Mucosa of descending colon (tissue), 3 donors: ENCODE measurements at regions not wholly inside any gene's neighbourhood (a gene's known extent, or its start where the extent isn't known, plus 50 kb on each side); places are given as distances from the start of the nearest gene placed in this dataset.

ENCODE experiments used
- ATAC-seq: fragments of 200-7000 bp; cut with Tn5 transposase; one replicate; pipeline ENCODE4 v1.9.1; 2020; ENCODE audit warnings: mild to moderate bottlenecking, moderate library complexity
- DNase-seq, 3 donors: peaks; one replicate each; pipeline ENCODE4 v3.0.0-alpha.2; 2020
- H3K36me3 ChIP-seq: fragments of 200-600 bp; one replicate; pipeline ENCODE4 v1.8.0; 2021; ENCODE audit warnings: low read depth, mild to moderate bottlenecking
- H3K4me1 ChIP-seq: fragments of 200-600 bp; one replicate; pipeline ENCODE4 v1.8.0; 2021; ENCODE audit warnings: low read depth, mild to moderate bottlenecking
- H3K4me3 ChIP-seq: fragments of 200-600 bp; one replicate; pipeline ENCODE4 v1.8.0; 2021; ENCODE audit warnings: mild to moderate bottlenecking
- H3K9me3 ChIP-seq: fragments of 200-600 bp; one replicate; pipeline ENCODE4 v1.8.0; 2021; ENCODE audit warnings: mild to moderate bottlenecking
- CTCF ChIP-seq: fragments of 200-600 bp; IDR thresholded peaks from one replicate; pipeline ENCODE4 v1.8.0; 2022; ENCODE audit warnings: antibody characterized with exemption, mild to moderate bottlenecking
- intact Hi-C, 2 donors: fragments of 100-400 bp; cut with DNase I in 1 of 2; cut with micrococcal nuclease in 1 of 2; formaldehyde crosslinking; loops; one replicate each; pipeline versions ENCODE4 v1.11.0 to v1.11.1; 2022; cut with DNase I, micrococcal nuclease
- donor health status: DM: no; HTN: no; CAD: no; lungs with moderate emphysema.
- donor health status: DM: no; HTN: no; CAD: no.
- donor health status: DM: no; HTN: yes; CAD: no.

GRCh38 chr2:177123048-177123447 is 89.5 kb upstream of the HNRNPA3 start:
- no peak for DNase-seq
- Histone ChIP-seq H3K4me3 (no peak overlapping the region), H3K36me3 (no peaks in the 10 kb centered on the region), H3K9me3 (no peaks in the 10 kb centered on the region), H3K4me1 (no peaks in the 10 kb centered on the region)
- no peak for ATAC-seq
- TF ChIP-seq CTCF, result no peak
- intact Hi-C loops, result no loop called here

- Histone ChIP-seq H3K4me3 (no peak overlapping the region), H3K4me1 (no peaks in the 10 kb centered on the region), H3K9me3 (no peaks in the 10 kb centered on the region), H3K36me3 (no peaks in the 10 kb centered on the region)
- ATAC-seq (no peak), DNase-seq (no peak)
- no peak for TF ChIP-seq CTCF
- intact Hi-C loops, result no loop called here
These were observed 88.2 kb upstream of the HNRNPA3 start for GRCh38 chr2:177124371-177124770.

- intact Hi-C loops, result no loop called here
- ATAC-seq, result no peak
These were observed 84.8 kb upstream of the HNRNPA3 start for GRCh38 chr2:177127821-177128220.

GRCh38 chr2:177129610-177130009 is 83.0 kb upstream of the HNRNPA3 start:
- ATAC-seq, result no peak
- intact Hi-C loops, result no loop called here
- peaks cover 7% of the 10 kb centered on the region for H3K4me1 ChIP-seq

More at GRCh38 chr2:177127821-177128220, 84.8 kb upstream of the HNRNPA3 start:
- no peak for DNase-seq
- H3K9me3 ChIP-seq, result no peaks in the 10 kb centered on the region
- H3K36me3 ChIP-seq, result no peaks in the 10 kb centered on the region
- TF ChIP-seq CTCF, result no peak
- no peak overlapping the region for H3K4me3 ChIP-seq
- peaks cover 7% of the 10 kb centered on the region for H3K4me1 ChIP-seq

GRCh38 chr2:177131858-177132257 is 80.7 kb upstream of the HNRNPA3 start:
- Histone ChIP-seq H3K9me3 (no peaks in the 10 kb centered on the region), H3K4me1 (peaks cover 7% of the 10 kb centered on the region), H3K36me3 (no peaks in the 10 kb centered on the region), H3K4me3 (no peak overlapping the region)
- ATAC-seq, result peak; percentile 61
- TF ChIP-seq CTCF, result no peak
- DNase-seq, result peak in 1 of 3 donors; percentile 23
- intact Hi-C loops, result no loop called here

More at GRCh38 chr2:177129610-177130009, 83.0 kb upstream of the HNRNPA3 start:
- Histone ChIP-seq H3K9me3 (no peaks in the 10 kb centered on the region), H3K36me3 (no peaks in the 10 kb centered on the region), H3K4me3 (no peak overlapping the region)
- DNase-seq, result no peak
- no peak for TF ChIP-seq CTCF

- intact Hi-C loops, result no loop called here
- H3K4me3 ChIP-seq, result no peak overlapping the region
- no peak for TF ChIP-seq CTCF
- no peak for ATAC-seq
- H3K36me3 ChIP-seq, result no peaks in the 10 kb centered on the region
- no peaks in the 10 kb centered on the region for H3K4me1 ChIP-seq
- DNase-seq, result no peak
- H3K9me3 ChIP-seq, result no peaks in the 10 kb centered on the region
These were observed 73.8 kb upstream of the HNRNPA3 start for GRCh38 chr2:177138823-177139222.
